Uterus (tissue), 2 donors: ENCODE measurements at regions not wholly inside any gene's neighbourhood (a gene's known extent, or its start where the extent isn't known, plus 50 kb on each side); places are given as distances from the start of the nearest gene placed in this dataset.

Source experiments
- POLR2A ChIP-seq, 2 donors: fragments of 450-650 bp; IDR thresholded peaks; one replicate each; pipeline ENCODE4 v1.6.1; 2016; ENCODE audit warnings: antibody characterized with exemption in 2 of 2, mild to moderate bottlenecking in 1 of 2, moderate library complexity in 1 of 2
- TF ChIP-seq, protein P1 (sequence below), 4 experiments: fragments of 200-600 bp in 2 of 4; fragments of 450-650 bp in 2 of 4; sonication (generic) in 2 of 4; IDR thresholded peaks; one replicate each; pipeline ENCODE4 v1.5.1; 2016 to 2019; ENCODE audit warnings: antibody characterized with exemption in 4 of 4, mild to moderate bottlenecking in 2 of 4, moderate library complexity in 1 of 4

DNA sequence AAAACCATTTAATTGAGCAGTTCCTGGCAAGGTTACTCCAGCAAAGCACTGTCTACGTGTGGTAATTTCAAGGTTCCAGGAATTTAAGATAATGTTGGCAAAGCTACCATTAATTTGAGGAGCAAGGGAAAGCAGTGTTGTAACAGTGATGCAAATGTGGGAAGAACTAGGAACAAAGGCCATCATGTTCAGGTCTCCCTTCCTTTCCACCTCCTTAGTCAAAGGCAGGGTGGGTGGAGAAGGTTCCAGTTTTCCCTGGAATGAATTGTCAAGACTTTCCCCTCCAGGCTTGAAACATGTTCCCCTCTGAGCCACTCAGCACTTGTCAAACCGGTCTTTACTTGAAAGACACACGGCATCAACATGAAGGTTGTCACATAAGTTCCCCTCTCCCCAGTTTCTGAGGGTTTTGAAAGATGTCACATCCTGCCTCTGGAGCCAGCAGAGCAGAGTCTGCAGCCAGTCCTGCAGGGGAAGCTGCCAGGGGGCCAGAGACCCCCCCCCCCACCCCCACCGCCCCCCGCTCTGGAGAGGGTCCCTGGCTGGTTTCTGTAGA is 226.0 kb downstream of the GAS1 start:
- TF ChIP-seq, protein P1, sequence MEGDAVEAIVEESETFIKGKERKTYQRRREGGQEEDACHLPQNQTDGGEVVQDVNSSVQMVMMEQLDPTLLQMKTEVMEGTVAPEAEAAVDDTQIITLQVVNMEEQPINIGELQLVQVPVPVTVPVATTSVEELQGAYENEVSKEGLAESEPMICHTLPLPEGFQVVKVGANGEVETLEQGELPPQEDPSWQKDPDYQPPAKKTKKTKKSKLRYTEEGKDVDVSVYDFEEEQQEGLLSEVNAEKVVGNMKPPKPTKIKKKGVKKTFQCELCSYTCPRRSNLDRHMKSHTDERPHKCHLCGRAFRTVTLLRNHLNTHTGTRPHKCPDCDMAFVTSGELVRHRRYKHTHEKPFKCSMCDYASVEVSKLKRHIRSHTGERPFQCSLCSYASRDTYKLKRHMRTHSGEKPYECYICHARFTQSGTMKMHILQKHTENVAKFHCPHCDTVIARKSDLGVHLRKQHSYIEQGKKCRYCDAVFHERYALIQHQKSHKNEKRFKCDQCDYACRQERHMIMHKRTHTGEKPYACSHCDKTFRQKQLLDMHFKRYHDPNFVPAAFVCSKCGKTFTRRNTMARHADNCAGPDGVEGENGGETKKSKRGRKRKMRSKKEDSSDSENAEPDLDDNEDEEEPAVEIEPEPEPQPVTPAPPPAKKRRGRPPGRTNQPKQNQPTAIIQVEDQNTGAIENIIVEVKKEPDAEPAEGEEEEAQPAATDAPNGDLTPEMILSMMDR (IDR thresholded peaks at IDR 0.05), result no peak
- no peak for TF ChIP-seq POLR2A (IDR thresholded peaks at IDR 0.05)
